Stimulated activated effector memory CD8-positive, alpha-beta T cell treated with anti-CD3 and anti-CD28 coated beads, Interleukin-12 subunit alpha, Interleukin-12 subunit beta, amount 100 ng/mL, for 72 hours (primary cell): ENCODE measurements at regions not wholly inside any gene's neighbourhood (a gene's known extent, or its start where the extent isn't known, plus 50 kb on each side); places are given as distances from the start of the nearest gene placed in this dataset.
A peak's percentile ranks its signal among the peaks of the same experiment; 100 is the strongest.

ENCODE experiments used
- ATAC-seq: fragments of 150-1000 bp; cut with Tn5 transposase; 2 replicates; pipeline ENCODE4 v1.10.0; 2021
- DNase-seq, 2 donors: peaks; one replicate each; pipeline ENCODE4 v3.0.0; 2021 to 2022; ENCODE audit warnings: low spot score in 2 of 2
- H3K27ac Mint-ChIP-seq: one replicate; pipeline ENCODE4 v1.8.0; 2022; ENCODE audit warnings: mild to moderate bottlenecking, mixed read lengths
- H3K36me3 Mint-ChIP-seq: one replicate; pipeline ENCODE4 v1.8.0; 2022; ENCODE audit warnings: mild to moderate bottlenecking, mixed read lengths
- H3K4me1 Mint-ChIP-seq: one replicate; pipeline ENCODE4 v1.8.0; 2022; ENCODE audit warnings: mixed read lengths
- H3K4me3 Mint-ChIP-seq: one replicate; pipeline ENCODE4 v1.8.0; 2022; ENCODE audit warnings: mild to moderate bottlenecking, mixed read lengths
- H3K9me3 Mint-ChIP-seq: one replicate; pipeline ENCODE4 v1.8.0; 2022; ENCODE audit warnings: mixed read lengths

GRCh38 chr5:38039091-38039490 is 199.2 kb upstream of the GDNF start:
- no peak overlapping the region for H3K27ac Mint-ChIP-seq

GRCh38 chr5:38036765-38037164 is 196.9 kb upstream of the GDNF start:
- H3K9me3 Mint-ChIP-seq, result peaks cover 2% of the 10 kb centered on the region
- H3K4me3 Mint-ChIP-seq, result no peak overlapping the region
- no peak overlapping the region for H3K27ac Mint-ChIP-seq
- no peaks in the 10 kb centered on the region for H3K4me1 Mint-ChIP-seq
- ATAC-seq (no peak), DNase-seq (no peak)
- no peaks in the 10 kb centered on the region for H3K36me3 Mint-ChIP-seq

More at GRCh38 chr5:38039091-38039490, 199.2 kb upstream of the GDNF start:
- Mint-ChIP-seq H3K9me3 (no peaks in the 10 kb centered on the region), H3K36me3 (no peaks in the 10 kb centered on the region), H3K4me3 (no peak overlapping the region), H3K4me1 (no peaks in the 10 kb centered on the region)
- no peak for DNase-seq
- ATAC-seq, result no peak

- ATAC-seq, result no peak
- no peak overlapping the region for H3K27ac Mint-ChIP-seq
- no peak for DNase-seq
- peaks cover 2% of the 10 kb centered on the region for H3K9me3 Mint-ChIP-seq
- H3K36me3 Mint-ChIP-seq, result no peaks in the 10 kb centered on the region
- H3K4me3 Mint-ChIP-seq, result no peak overlapping the region
- no peaks in the 10 kb centered on the region for H3K4me1 Mint-ChIP-seq
Measured at GRCh38 chr5:38032149-38032548, 192.3 kb upstream of the GDNF start.

GRCh38 chr5:38031304-38031703 is 191.5 kb upstream of the GDNF start:
- Mint-ChIP-seq H3K9me3 (peaks cover 2% of the 10 kb centered on the region), H3K27ac (no peak overlapping the region)
- no peak for DNase-seq

GRCh38 chr5:38029397-38030065 is 189.7 kb upstream of the GDNF start:
- ATAC-seq, result peak; percentile 45
- no peaks in the 10 kb centered on the region for H3K36me3 Mint-ChIP-seq
- no peaks in the 10 kb centered on the region for H3K4me1 Mint-ChIP-seq
- peaks cover 2% of the 10 kb centered on the region for H3K9me3 Mint-ChIP-seq
- no peak overlapping the region for H3K4me3 Mint-ChIP-seq
- H3K27ac Mint-ChIP-seq, result no peak overlapping the region
- no peak for DNase-seq

More at GRCh38 chr5:38031304-38031703, 191.5 kb upstream of the GDNF start:
- Mint-ChIP-seq H3K4me1 (no peaks in the 10 kb centered on the region), H3K4me3 (no peak overlapping the region), H3K36me3 (no peaks in the 10 kb centered on the region)
- ATAC-seq, result no peak

GRCh38 chr5:38023799-38024198 is 184.0 kb upstream of the GDNF start:
- Mint-ChIP-seq H3K4me3 (no peak overlapping the region), H3K9me3 (peaks cover 4% of the 10 kb centered on the region), H3K36me3 (no peaks in the 10 kb centered on the region), H3K27ac (no peak overlapping the region), H3K4me1 (no peaks in the 10 kb centered on the region)
- DNase-seq (no peak), ATAC-seq (no peak)

GRCh38 chr5:38023371-38023770 is 183.5 kb upstream of the GDNF start:
- Mint-ChIP-seq H3K36me3 (no peaks in the 10 kb centered on the region), H3K27ac (no peak overlapping the region), H3K9me3 (peaks cover 4% of the 10 kb centered on the region), H3K4me1 (no peaks in the 10 kb centered on the region), H3K4me3 (no peak overlapping the region)
- ATAC-seq (no peak), DNase-seq (no peak)

GRCh38 chr5:38022631-38023030 is 182.8 kb upstream of the GDNF start:
- Mint-ChIP-seq H3K9me3 (peaks cover 4% of the 10 kb centered on the region), H3K36me3 (no peaks in the 10 kb centered on the region), H3K27ac (no peak overlapping the region), H3K4me1 (no peaks in the 10 kb centered on the region), H3K4me3 (no peak overlapping the region)
- ATAC-seq (no peak), DNase-seq (no peak)

GRCh38 chr5:38018016-38018415 is 178.2 kb upstream of the GDNF start:
- peaks cover 4% of the 10 kb centered on the region for H3K9me3 Mint-ChIP-seq
- H3K36me3 Mint-ChIP-seq, result no peaks in the 10 kb centered on the region
- ATAC-seq, result no peak
- no peak for DNase-seq
- H3K4me1 Mint-ChIP-seq, result no peaks in the 10 kb centered on the region
- no peak overlapping the region for H3K27ac Mint-ChIP-seq
- no peak overlapping the region for H3K4me3 Mint-ChIP-seq

GRCh38 chr5:38013107-38013506 is 173.3 kb upstream of the GDNF start:
- Mint-ChIP-seq H3K27ac (no peak overlapping the region), H3K4me1 (no peaks in the 10 kb centered on the region), H3K4me3 (no peak overlapping the region), H3K36me3 (no peaks in the 10 kb centered on the region), H3K9me3 (no peaks in the 10 kb centered on the region)
- DNase-seq (no peak), ATAC-seq (no peak)

GRCh38 chr5:38011668-38012188 is 171.9 kb upstream of the GDNF start:
- ATAC-seq (no peak), DNase-seq (no peak)
- H3K9me3 Mint-ChIP-seq, result no peaks in the 10 kb centered on the region
- no peak overlapping the region for H3K27ac Mint-ChIP-seq
- no peak overlapping the region for H3K4me3 Mint-ChIP-seq
- H3K4me1 Mint-ChIP-seq, result no peaks in the 10 kb centered on the region
- no peaks in the 10 kb centered on the region for H3K36me3 Mint-ChIP-seq

GRCh38 chr5:38009749-38010358 is 170.0 kb upstream of the GDNF start:
- DNase-seq (no peak), ATAC-seq (no peak)
- Mint-ChIP-seq H3K4me1 (no peaks in the 10 kb centered on the region), H3K9me3 (no peaks in the 10 kb centered on the region), H3K4me3 (no peak overlapping the region), H3K27ac (no peak overlapping the region), H3K36me3 (no peaks in the 10 kb centered on the region)

GRCh38 chr5:38008198-38008597 is 168.4 kb upstream of the GDNF start:
- ATAC-seq, result no peak
- Mint-ChIP-seq H3K27ac (no peak overlapping the region), H3K36me3 (no peaks in the 10 kb centered on the region)

GRCh38 chr5:37999593-37999992 is 159.8 kb upstream of the GDNF start:
- ATAC-seq, result no peak
- Mint-ChIP-seq H3K27ac (no peak overlapping the region), H3K4me3 (no peak overlapping the region), H3K36me3 (no peaks in the 10 kb centered on the region), H3K4me1 (no peaks in the 10 kb centered on the region), H3K9me3 (peaks cover 5% of the 10 kb centered on the region)
- no peak for DNase-seq

More at GRCh38 chr5:38008198-38008597, 168.4 kb upstream of the GDNF start:
- Mint-ChIP-seq H3K4me3 (no peak overlapping the region), H3K9me3 (no peaks in the 10 kb centered on the region), H3K4me1 (no peaks in the 10 kb centered on the region)
- DNase-seq, result no peak

GRCh38 chr5:37996918-37997317 is 157.1 kb upstream of the GDNF start:
- Mint-ChIP-seq H3K27ac (no peak overlapping the region), H3K36me3 (no peaks in the 10 kb centered on the region), H3K9me3 (peaks cover 8% of the 10 kb centered on the region), H3K4me1 (no peaks in the 10 kb centered on the region), H3K4me3 (no peak overlapping the region)
- ATAC-seq (no peak), DNase-seq (no peak)

- peaks cover 11% of the 10 kb centered on the region for H3K9me3 Mint-ChIP-seq
- H3K27ac Mint-ChIP-seq, result no peak overlapping the region
- H3K4me1 Mint-ChIP-seq, result no peaks in the 10 kb centered on the region
- H3K36me3 Mint-ChIP-seq, result no peaks in the 10 kb centered on the region
- DNase-seq (no peak), ATAC-seq (no peak)
- no peak overlapping the region for H3K4me3 Mint-ChIP-seq
Measured at GRCh38 chr5:37994729-37995128, 154.9 kb upstream of the GDNF start.
